ENCODE measurements at regions not wholly inside any gene's neighbourhood (a gene's known extent, or its start where the extent isn't known, plus 50 kb on each side); places are given as distances from the start of the nearest gene placed in this dataset.

DNA sequence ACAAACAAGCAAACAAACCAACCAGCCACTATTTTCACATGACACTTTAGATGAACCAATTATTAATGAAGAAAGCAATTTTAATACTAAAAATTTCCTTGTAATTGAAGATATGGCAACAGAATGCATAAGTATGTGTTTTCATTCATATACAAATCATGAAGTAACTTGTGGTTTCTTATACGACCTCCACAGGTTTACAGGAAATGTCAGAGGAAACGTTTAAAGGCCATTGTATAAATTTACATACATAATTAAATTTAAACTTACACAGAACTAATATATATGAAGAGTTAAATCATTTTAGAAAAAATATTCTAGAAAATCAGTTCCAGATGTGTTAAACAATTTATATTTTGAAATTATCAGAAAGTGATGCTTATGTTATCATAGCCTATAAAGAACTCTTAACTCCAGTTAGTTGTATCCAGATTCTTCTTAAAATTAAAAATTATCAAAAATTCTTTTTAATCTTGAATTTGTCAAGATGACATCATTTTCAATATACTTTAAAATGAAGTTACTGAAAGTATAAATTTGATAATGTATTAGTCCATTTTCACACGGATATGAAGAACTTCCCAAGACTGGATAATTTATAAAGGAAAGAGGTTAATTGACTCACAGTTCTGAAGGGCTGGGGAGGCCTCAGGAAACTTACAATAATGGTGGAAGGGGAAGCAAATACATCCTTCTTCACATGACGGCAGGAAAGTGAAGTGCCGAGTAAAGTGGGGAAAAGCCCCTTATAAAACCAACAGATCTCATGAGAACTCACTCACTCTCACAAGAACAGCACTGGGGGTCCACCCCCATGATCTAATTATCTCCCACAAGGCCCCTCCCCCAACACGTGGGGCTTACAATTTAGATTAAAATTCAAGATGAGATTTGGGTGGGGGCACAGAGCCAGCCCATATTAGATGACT, 192.0 kb downstream of the PIK3R1 start:
- BruUV-seq (replicated peaks) = TSS peak; percentile 64

More for the DNA sequence above, 192.0 kb downstream of the PIK3R1 start:
- Histone ChIP-seq H3K9me3 (replicated peaks; ENCODE audit: control insufficient read depth, insufficient read depth, low read depth, low read length) (no peaks in the 10 kb centered on the region), H3K9ac (ENCODE audit: insufficient read depth in 1 of 2, low read depth in 2 of 2, low read length in 2 of 2) (peak overlapping the region in 1 of 2 experiments; percentile 5; a peak in 1 of 4 replicates), H3K9me1 (ENCODE audit: control insufficient read depth, insufficient read depth, low read length) (no peaks in the 10 kb centered on the region), H2AFZ (ENCODE audit: low read depth, low read length) (peak overlapping the region; percentile 83), H3K79me2 (ENCODE audit: control insufficient read depth, insufficient read depth, low read length) (no peaks in the 10 kb centered on the region), H3K4me2 (ENCODE audit: insufficient read depth, low read length) (no peak overlapping the region), H3K36me3 (ENCODE audit: control insufficient read depth, insufficient read depth, low read length) (no peaks in the 10 kb centered on the region), H3K4me1 (replicated peaks in 1 of 2; ENCODE audit: control insufficient read depth in 2 of 2, insufficient read depth in 2 of 2, low read length in 2 of 2) (peaks cover 24 to 49% of the 10 kb centered on the region in 2 experiments), H3K27me3 (ENCODE audit: control insufficient read depth in 2 of 2, insufficient read depth in 2 of 2, low read length in 2 of 2) (no peaks in the 10 kb centered on the region), H3K4me3 (no peak overlapping the region), H4K20me1 (replicated peaks; ENCODE audit: control insufficient read depth, insufficient read depth, low read length) (no peaks in the 10 kb centered on the region), H3K27ac (ENCODE audit: extremely low read depth, low read depth, low read length) (peak overlapping the region; percentile 42; the same call in 1 of the 3 replicates)
- CTCF ChIA-PET (ENCODE audit: low intra/inter-chr PET ratio) = no interaction called here
- WGBS (ENCODE audit: insufficient coverage, low coverage, missing lambda C conversion rate) = 34% methylated on average over 6 of the region's 6 CpGs
- intact Hi-C loops (cut with micrococcal nuclease) = no loop called here
- no peak for ATAC-seq
- in situ Hi-C loops (cut with MboI) = no loop called here
- TF ChIP-seq ZNF24 (IDR thresholded peaks at IDR 0.05) (no peak), DACH1 (IDR thresholded peaks at IDR 0.05; ENCODE audit: partially characterized antibody) (no peak), ZNF668 (CRISPR knock-in tag; IDR thresholded peaks at IDR 0.05) (no peak), ZBTB17 (CRISPR knock-in tag; IDR thresholded peaks at IDR 0.05) (no peak), ATF3 (IDR thresholded peaks at IDR 0.05) (peak; percentile 53; the same call in 1 of the 2 replicates), ATF3 (CRISPR knock-in tag; conservative IDR thresholded peaks at IDR 0.05) (no peak), HNRNPUL1 (IDR thresholded peaks at IDR 0.05; ENCODE audit: low read length) (no peak), ZNF778 (CRISPR knock-in tag; IDR thresholded peaks at IDR 0.05) (no peak), GABPB2 (CRISPR knock-in tag; conservative IDR thresholded peaks at IDR 0.05) (no peak), MEF2D (tag; conservative IDR thresholded peaks at IDR 0.05; ENCODE audit: low read depth) (no peak), CBX8 (IDR thresholded peaks at IDR 0.05; ENCODE audit: borderline replicate concordance, extremely low read depth, low read depth, low read length, poor library complexity, severe bottlenecking) (no peak), ZNF133 (CRISPR knock-in tag; IDR thresholded peaks at IDR 0.05) (no peak), ILF3 (IDR thresholded peaks at IDR 0.05; ENCODE audit: borderline replicate concordance) (no peak)
- TF ChIP-seq, protein P1, sequence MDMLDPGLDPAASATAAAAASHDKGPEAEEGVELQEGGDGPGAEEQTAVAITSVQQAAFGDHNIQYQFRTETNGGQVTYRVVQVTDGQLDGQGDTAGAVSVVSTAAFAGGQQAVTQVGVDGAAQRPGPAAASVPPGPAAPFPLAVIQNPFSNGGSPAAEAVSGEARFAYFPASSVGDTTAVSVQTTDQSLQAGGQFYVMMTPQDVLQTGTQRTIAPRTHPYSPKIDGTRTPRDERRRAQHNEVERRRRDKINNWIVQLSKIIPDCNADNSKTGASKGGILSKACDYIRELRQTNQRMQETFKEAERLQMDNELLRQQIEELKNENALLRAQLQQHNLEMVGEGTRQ (CRISPR knock-in tag; IDR thresholded peaks at IDR 0.05) = peak; percentile 29; the same call in 1 of the 2 replicates
- TF ChIP-seq, protein P2, sequence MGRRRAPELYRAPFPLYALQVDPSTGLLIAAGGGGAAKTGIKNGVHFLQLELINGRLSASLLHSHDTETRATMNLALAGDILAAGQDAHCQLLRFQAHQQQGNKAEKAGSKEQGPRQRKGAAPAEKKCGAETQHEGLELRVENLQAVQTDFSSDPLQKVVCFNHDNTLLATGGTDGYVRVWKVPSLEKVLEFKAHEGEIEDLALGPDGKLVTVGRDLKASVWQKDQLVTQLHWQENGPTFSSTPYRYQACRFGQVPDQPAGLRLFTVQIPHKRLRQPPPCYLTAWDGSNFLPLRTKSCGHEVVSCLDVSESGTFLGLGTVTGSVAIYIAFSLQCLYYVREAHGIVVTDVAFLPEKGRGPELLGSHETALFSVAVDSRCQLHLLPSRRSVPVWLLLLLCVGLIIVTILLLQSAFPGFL (CRISPR knock-in tag; IDR thresholded peaks at IDR 0.05) = no peak
- no peak for FAIRE-seq
- POLR2A ChIA-PET = interaction anchor here (0.6 to 3.6 kb wide), 4 partner anchors 11 to 71 kb away, joined by 3 to 24 read pairs (median 7); no protein-coding TSS in a partner anchor
- no peak for DNase-seq (ENCODE audit: extremely low read depth in 1 of 4, low spot score in 3 of 4)

Data from K562 (cell line).